NCI-H226 (cell line): ENCODE measurements at regions not wholly inside any gene's neighbourhood (a gene's known extent, or its start where the extent isn't known, plus 50 kb on each side); places are given as distances from the start of the nearest gene placed in this dataset.
A peak's percentile ranks its signal among the peaks of the same experiment; 100 is the strongest.
"Not testable (repeated sequence)": the region's sequence is repeated elsewhere in the genome, so short reads cannot be mapped to it uniquely, and the experiment has no call there.

Source experiments
- DNase-seq: peaks from one replicate; pipeline ENCODE4 v3.0.0-alpha.2; 2015

GRCh38 chr18:57915248-57915647 is 112.1 kb upstream of the ATP8B1 start:
- no peak for DNase-seq

DNA sequence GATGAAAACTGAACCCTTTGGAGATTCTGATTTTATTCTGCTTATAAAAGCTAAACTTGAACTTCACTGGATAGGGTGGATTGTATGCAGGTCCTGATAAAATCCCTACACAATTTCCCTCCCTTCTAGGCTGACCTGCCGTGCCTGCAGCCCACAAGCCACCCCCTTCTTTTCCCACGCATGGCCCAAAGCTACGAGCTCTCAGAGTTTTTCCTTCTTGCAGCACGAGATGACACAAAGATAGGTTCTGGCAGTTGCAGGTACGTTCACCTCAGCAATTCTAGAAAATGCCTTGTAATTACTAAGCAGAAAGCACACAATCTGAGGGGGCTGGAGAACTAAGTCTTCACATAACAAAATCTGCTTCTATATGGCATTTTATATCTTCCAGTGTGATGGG is 110.6 kb upstream of the ATP8B1 start:
- DNase-seq = no peak

DNA sequence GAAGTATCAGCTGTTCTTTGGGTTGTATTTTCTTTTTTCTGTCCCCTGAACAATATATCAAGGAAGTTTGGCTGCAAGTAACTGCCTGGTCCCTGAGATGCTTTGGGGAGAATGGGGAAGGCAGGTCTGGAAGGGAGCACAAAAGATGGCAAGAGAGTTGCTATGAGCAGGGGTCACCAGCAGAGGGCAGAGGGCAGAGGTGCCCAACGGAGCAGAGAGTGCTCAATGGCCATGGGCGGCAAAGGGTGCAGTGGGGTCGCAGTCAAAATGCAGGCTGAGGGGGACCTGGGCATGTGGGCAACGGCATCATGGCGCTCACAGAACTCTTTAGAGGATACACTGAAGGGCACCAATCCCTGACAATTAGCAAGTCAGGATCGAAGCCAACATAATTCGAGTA is 107.7 kb upstream of the ATP8B1 start:
- DNase-seq = no peak

DNA sequence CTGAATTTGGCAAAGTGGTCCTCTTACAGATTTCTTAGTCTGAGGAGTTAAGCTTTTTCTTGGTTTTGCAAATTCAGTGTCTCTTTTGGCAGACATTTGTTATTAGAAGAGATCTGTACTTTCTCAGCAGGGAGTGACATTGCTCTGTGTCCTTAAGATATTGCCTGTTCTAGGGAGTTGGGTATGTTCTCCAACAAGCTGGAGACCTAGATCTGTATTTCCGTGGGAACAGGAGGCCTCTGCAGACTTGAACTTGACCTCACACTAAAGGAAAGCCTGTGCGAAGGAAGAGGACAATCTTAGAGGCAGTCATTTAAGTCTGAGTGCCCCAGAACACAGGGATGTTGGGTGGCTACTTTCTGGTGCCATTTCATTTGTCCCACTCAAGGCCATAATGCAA is 107.0 kb upstream of the ATP8B1 start:
- no peak for DNase-seq

- no peak for DNase-seq
These were observed 106.5 kb upstream of the ATP8B1 start for GRCh38 chr18:57909620-57910019.

- no peak for DNase-seq
These were observed 105.0 kb upstream of the ATP8B1 start for GRCh38 chr18:57908092-57908491.

- no peak for DNase-seq
These were observed 104.4 kb upstream of the ATP8B1 start for GRCh38 chr18:57907550-57907949.

GRCh38 chr18:57906852-57907251 is 103.7 kb upstream of the ATP8B1 start:
- no peak for DNase-seq

- no peak for DNase-seq
These were observed 101.4 kb upstream of the ATP8B1 start for GRCh38 chr18:57904535-57904934.

DNA sequence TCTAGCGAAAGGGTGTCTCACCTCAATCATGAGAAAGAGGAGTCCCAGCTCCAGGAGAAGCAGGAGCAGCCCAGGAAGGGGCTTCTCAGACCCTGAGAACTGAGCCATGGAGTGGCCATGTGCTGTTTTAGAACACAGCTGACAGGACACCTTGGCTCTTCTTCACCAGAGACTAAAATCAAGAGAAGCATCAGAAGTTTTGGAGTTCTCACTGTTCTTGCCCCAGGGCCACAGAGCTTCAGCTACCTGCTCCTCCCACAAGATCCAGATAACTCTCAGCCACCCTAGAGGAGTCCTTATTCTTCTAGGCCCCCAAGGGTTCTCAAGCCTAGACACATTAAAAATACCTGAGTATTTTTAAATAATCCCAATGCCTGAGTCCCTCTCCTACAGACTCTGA is 99.6 kb upstream of the ATP8B1 start:
- no peak for DNase-seq

- no peak for DNase-seq
These were observed 98.9 kb upstream of the ATP8B1 start for GRCh38 chr18:57901825-57902589.

- DNase-seq = no peak
These were observed 97.9 kb upstream of the ATP8B1 start for GRCh38 chr18:57900906-57901435.

DNA sequence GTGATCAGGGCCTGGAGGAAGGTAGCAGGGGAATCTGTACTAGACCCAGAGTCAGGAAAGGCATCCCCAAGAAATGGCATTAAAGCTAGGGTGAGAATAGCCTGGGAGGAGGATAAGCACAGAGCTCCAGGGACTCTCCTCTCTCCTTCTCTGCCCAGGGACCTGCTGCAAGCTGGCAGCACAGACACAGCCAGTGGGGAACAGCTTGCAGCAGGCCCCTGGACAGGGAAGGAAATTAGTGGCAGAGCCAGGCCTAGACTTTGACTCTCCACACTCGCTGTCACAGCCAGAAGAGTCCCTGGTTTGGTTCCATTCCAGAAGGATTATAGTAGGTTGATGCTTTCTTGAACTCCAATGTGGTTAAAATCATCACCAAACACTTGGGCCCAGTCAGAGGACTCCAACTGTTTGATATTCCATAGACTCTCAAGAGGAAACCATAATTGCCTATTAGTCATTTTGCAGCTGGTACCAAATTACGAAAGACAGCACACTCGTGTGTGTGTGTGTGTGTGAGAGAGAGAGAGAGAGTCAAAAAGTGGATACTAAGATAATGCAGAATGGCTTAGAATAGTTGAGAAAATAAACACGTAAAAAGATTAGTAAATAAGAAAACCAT is 95.5 kb upstream of the ATP8B1 start:
- peak; percentile 28 for DNase-seq

- DNase-seq = no peak
These were observed 92.1 kb upstream of the ATP8B1 start for GRCh38 chr18:57895182-57895581.

DNA sequence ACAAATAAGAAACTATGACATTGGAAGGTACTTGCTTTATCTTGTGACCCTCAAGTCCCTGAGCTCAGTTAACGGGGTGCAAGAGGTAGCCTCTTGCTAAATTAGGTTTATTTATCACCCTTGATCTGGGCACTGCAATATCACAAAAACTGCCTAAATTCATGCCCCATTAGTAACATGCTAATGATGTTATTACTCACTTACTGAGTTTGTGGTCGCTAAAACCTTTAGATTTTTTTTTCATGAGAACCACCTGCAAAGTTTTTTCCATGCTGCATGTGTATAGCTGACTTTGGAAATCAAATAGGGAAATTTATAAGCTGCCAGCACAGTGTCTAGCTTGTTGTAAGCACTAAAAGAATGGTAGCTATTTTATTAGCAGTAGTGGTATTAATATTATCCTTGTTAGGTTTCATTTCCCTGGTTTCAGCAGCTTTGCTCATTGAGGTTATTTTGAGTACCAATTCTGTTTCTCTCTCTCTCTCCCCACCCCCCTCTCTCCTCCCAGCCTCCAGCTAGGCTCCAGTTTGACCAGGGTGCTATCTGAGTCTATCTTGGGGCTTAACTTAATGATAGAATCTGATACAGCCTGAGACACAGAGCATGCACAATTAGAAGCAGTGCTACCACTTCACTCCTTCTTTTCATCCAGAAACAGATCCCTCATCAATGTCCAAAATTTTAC is 88.7 kb upstream of the ATP8B1 start:
- no peak for DNase-seq

- no peak for DNase-seq
These were observed 87.2 kb upstream of the ATP8B1 start for GRCh38 chr18:57890266-57890665.

- no peak for DNase-seq
These were observed 86.7 kb upstream of the ATP8B1 start for GRCh38 chr18:57889841-57890240.

GRCh38 chr18:57887543-57888383 is 84.6 kb upstream of the ATP8B1 start:
- DNase-seq = no peak

GRCh38 chr18:57885931-57886330 is 82.8 kb upstream of the ATP8B1 start:
- DNase-seq = no peak

- no peak for DNase-seq
These were observed 79.3 kb upstream of the ATP8B1 start for GRCh38 chr18:57882465-57882864.

DNA sequence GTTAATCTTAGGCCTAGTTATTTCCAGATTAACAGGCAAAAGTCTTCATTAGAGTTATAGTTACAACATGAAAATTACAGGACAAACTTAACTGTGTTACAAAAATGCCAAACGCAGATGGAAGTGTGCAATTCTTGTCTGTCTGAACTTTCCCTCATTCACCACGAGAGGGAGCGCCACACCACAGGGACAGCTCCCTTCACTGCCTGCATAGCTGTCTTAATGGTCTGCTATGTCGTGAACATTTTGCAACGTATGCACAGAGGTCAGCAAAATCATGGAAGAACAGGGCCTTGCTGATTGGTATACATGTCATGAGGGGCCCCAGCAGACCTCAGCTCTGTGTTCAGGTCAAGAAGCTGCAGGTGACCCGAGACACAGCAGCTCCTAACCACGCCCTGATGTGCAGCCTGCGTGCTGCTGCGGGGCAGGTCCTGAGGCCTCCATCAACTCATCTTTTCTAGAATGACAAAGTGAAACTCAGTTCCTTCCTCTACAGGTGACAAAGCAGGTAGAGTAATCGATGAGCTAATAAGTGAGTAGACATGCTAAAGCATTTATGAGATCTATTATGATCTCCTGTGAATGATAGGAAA is 78.8 kb upstream of the ATP8B1 start:
- DNase-seq = peak; percentile 6

DNA sequence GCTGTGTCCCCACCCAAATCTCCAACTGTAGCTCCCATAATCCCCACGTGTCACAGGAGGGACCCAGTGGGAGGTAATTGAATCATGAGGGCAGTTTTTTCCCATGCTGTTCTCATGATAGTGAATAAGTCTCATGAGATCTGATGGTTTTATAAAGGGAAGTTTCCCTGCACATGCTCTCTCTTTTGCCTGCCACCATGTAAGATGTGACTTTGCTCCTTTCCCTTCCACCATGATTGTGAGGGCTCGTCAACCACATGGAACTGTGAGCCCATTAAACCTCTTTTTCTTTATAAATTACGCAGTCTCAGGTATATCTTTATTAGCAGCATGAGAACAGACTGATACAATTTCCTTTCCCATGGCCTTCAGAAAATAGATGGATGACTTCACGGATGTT is 76.8 kb upstream of the ATP8B1 start:
- not testable (repeated sequence) for DNase-seq

- DNase-seq = no peak
These were observed 66.1 kb upstream of the ATP8B1 start for GRCh38 chr18:57869221-57869620.
